HG03457 (cell line): ENCODE measurements at regions not wholly inside any gene's neighbourhood (a gene's known extent, or its start where the extent isn't known, plus 50 kb on each side); places are given as distances from the start of the nearest gene placed in this dataset.

Experiments
- ATAC-seq: cut with Tn5 transposase; IDR thresholded peaks from one replicate; pipeline ENCODE4 v1.9.1; 2021; ENCODE audit warnings: moderate number of reproducible peaks; ENCODE audit not compliant: unreplicated experiment

DNA sequence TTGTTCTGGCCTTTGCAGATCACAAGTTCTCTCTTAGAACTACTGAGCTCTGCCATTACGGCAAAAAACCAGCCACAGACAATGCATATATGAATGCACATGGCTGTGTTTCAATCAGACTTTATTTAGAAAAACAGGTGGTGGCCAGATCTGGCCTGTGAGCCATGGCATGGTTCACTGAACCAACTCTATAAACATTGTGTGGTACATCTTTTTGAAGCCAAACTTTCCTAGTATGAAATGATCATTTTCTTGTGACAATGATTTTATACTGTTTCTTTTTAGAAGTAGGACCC, 65.9 kb upstream of the AMZ2 start:
- no peak for ATAC-seq

DNA sequence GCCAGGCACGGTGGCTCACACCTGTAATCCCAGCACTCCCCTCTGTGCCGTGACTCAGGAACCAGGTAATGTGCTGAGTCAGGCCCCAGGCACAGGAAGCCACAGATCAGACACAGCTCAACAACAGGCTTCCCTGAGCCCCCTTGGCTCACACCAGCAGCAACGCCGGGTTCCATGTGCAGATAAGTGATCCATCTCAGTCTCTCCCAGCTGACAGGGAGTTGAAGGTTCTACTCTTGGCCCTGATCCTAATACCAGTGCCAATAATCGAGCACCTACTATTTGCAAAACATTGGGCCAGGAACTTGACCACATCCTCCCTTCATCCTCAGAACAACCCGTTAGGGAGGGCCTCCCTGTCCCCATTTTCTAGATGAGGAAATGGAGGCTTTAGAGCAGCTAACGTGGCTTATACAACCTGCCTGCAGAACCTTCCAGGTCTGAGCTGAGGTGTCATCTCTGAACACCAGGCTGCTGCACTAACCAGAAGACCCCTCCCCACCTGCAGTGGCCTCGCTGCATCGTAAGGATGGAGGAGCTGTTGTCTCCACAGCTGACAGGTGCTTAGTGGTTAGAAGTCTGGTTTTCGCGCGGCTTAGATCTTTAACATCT, 64.8 kb upstream of the AMZ2 start:
- ATAC-seq = peak; percentile 45

DNA sequence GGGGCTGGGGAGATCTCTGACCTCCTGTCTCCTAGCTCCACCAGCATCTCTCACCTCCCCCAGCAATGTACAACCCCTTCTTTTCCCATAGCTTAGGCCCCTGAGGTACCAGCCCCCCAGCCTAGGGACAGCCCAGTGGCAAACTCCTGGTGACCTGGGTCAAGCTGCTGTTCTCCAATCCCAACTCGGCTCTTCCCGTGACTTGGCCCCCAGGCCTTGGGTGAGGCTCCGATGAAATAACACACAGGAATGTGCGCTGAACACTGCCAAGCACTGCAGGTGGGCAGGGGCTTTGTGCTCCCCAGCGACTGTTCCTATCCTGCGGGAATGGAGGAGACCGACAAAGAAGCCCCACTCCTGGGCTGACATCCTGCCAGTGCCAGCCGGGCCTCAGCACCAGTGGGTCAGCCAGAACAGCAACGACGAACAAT, 63.7 kb upstream of the AMZ2 start:
- ATAC-seq = no peak

DNA sequence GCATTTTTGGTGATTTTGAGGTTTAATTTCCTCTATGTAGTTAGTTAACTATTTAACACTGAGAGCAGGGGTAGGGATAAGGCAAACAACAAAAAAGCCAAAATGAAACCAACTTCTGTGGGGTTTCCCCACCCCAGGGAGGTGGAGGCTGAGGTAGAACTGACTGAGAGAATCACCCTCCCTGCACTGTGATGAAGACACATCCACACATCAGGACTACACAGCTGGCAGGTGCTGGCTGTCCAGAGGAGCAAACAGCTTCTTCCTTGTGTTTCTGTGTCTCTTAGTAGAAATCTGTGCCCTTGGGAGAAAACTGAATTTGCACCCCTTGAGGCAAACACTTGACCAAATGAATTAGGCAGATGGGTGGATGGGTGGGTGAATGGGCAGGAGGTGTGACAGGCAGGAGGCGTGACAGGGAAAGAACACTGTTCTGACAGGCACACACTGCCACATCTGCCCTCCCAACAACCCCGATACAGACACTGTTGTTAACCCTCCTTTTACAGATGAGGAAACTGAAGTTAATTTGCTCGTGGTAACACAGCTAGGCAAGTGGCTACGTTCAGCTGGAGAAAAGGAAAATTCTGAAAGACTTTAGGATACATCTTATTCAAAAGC, 62.9 kb upstream of the AMZ2 start:
- peak; percentile 44 for ATAC-seq

DNA sequence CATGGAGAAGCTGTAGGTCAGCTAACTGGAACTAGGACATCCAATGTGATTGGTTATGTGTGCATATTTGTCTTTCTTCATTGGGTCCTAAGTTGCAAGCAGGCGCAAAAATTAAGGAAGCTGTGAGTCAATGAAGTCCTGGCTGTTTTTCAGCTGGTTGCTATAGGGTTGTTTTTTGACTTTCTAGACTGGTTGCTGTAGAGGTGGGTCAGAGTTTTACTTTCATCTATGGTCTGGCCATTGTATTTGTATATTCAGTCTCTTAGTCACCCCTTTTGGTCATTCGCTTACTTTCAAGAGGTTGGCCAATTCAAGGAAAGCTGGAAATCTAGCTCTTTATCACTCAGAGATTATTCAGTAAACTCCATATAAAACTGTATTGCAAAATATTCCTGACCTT, 62.0 kb upstream of the AMZ2 start:
- no peak for ATAC-seq

DNA sequence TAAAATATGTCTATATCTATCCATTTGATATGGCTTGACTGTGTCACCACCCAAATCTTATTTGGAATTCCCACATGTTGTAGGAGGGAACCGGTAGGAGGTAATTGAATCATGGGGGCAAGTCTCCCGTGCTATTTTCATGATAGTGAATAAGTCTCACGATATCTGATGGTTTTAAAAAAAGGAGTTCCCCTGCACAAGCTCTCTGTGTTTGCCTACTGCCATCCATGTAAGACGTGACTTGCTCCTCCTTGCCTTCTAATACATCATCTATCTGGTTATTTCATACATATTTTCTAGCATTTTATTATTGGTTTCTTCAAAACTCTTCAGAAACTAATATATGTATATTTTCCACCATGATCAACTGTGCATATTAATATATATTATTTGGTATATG, 57.3 kb upstream of the AMZ2 start:
- no peak for ATAC-seq

DNA sequence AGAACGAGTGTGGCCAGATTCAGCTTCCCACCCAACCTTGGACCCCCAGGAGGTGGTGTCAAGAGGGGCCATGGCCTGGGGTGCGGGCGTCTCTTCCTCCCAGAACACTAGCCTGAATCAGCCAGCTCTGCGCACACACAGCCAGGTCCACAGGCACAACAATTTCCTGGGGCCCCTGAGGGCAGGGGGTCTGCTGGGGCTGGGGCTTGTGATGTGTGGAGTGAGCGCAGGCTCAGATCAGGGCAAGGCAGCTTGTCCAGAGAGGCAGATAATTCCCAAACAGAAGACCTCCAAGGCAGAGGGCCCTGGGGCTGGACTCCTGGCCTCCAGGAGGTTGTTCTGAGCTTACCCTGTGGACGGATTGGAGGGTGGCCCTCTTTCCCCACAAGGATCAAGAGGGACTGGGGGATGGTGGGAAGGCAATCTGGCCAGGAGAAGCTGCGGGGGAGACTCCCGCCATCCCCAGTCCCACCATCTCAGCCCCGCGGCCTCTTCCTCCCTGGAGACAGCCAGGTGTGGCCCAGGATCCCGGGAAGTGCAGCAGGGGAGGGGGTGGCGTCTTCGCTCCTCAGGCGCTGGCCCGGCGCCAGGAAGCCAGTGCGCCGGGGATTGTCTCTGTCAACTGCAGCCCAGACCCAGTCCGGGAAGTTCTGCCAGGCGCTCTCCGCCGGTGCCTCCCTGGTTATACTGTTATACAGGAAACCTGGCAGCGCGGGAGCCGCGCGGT, 52.0 kb upstream of the AMZ2 start:
- no peak for ATAC-seq

DNA sequence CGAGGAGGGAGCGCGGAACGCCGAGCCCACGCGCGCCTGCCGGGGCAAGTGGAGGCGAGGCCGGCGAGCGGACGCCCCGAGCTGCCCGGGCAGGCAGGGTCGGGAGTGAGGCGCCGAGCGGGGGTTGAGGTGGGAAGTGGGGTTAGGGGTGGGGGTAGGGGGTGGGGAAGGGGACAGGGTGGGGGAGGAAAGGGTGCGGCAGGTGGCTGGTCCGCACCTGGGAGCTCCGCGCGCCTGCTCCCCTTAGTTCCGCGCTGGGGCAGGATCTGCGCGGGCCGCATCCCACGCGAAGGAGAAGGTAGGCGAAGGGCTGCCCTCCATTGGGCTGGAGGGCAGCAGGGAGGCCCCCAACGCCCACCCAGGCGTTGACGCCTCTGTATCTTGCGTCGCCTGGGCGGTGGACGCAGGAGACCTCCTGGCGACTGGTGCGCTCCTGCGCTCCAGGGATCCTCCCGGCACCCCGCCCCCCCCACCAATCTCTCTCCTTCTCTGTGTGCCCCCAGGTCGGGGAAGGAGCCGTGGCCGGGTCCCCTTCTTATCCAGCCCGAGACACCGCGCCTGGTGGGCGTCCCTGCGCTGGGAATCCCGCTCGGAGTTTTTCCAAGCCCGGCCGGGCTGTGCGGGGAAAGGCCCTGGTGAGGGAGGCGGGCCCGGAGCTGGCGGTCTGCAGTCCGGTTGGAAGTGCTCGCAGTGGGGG, 51.3 kb upstream of the AMZ2 start:
- no peak for ATAC-seq

DNA sequence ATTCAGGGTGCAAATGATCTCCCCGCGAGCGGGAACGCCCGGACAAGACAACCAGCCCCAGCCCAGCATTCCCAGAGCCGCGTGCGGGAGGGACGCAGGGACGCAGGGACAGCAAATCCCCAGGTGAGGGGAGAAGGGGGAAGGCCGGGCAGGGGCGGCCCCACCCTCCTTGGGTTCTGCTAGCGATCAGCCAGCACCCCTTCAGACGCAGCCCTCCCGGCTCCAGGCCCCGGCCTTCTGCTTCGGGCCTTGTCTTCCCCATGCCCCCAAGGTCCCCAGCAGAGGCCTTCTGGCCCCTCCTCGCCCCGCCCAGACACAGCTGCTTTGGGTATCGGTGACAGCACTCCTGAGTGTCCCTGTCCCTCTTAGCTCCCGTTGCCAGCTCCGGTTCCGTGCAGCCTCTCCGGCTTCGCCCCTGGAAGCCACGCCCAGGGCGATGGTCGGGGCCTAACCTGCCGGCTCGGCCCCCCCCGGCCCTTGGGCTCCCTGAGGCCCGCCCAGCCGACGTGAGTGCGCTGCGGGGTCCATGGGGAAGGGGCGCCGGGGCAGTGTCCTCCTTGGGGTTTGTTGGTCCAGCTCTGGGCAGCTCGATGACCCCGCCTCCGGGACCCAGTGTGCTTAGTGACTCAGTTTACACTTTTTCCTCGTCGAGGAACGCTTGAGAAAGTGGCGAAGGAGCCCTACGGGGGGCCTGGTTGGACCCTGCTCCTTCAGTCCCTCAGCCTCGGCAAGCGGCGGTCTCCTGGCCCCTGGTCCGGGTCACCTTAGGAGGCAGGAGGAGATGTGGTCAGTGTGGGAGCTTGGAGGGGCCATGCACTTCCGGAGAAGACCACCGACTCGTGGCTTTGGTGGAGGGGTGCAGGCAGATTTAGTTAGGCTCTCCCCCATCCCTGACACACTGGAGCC, 50.5 kb upstream of the AMZ2 start:
- no peak for ATAC-seq

DNA sequence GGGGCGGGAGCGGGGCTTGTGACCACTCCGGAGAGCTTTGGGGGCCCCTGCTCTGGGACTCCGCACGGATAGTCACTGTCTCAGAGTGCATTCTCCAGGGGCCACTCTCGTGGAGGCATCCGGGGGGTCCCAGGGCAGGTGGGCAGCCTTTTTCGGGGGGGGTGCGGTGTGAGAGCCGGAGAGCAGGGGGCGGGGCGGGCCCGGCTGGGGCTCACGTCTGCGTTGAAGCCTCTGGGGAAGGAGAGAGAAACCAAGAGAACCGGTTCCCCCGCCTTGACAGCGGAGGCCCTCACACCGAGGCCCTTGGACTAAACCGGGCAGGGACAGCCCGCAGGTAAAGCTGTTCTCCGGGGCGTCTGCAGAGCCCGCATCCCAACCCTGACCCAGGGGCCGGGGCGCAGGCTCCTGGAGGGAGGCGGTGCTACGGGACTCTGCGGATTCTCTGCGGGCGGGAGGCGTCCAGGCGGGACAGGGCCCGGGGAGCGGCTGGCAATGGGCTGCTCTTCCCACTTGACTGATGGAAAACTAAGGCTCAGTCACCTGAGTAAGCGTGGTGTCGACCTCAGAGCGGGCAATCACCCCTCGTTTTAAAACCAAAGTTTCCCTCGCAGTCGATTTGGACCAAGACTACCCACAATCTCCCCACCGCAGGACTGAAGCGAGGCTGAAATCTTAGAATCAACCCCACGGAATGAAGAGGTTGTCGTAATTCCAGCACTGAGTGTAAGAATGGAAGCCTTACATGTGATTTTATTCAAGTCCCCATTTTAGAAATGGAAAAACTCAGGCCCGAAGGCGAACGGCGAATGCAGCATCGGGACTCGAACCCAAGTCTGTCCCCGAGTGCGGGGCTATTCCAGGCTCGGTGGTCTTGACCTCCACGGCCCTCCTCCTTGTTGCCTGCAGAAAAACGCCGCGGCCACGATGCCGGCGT, 49.6 kb upstream of the AMZ2 start:
- ATAC-seq = no peak
